ENCODE measurements at regions not wholly inside any gene's neighbourhood (a gene's known extent, or its start where the extent isn't known, plus 50 kb on each side); places are given as distances from the start of the nearest gene placed in this dataset.
"Not testable (repeated sequence)": the region's sequence is repeated elsewhere in the genome, so short reads cannot be mapped to it uniquely, and the experiment has no call there.

DNA sequence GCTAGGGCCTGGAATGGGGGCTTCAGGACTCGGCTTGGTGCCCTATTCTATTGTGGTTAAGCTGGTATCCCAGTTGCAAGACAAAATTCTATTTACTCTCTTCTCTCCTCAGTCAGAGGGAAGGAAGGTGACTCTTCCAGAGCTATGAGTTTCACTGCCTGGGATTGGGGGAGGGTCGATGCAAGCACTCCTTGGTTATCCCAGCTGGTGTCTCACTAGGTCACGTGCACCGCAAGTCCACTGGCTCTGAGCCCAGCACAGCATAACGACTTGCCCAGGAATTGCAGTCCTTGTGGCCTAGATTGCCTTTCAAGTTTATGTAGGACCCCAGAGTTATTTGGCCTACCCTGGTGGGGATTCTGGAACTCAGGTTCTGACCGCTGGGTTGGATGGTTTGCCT is 958.8 kb downstream of the IGSF11 start:
- no peak for DNase-seq (ENCODE audit: low read depth)

DNA sequence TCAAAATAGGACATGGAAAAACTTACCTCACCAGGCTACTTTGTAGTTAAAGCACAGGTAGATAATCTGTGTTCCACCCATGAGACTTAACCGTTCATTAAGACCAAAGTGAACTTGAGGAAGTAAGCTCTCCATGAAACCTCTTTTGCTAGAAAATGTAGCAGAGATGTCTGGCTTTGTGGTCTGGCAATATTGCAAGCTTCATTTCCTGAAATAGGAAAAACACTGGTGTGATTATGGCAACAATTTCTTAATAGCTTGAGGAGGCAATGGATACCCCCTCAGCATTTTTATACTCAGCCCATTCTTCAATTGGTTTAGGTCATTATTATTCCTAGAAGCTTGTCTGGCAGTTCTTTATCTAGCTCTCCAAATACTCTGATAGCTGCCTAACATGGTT is 957.3 kb downstream of the IGSF11 start:
- no peak for DNase-seq (ENCODE audit: low read depth)

DNA sequence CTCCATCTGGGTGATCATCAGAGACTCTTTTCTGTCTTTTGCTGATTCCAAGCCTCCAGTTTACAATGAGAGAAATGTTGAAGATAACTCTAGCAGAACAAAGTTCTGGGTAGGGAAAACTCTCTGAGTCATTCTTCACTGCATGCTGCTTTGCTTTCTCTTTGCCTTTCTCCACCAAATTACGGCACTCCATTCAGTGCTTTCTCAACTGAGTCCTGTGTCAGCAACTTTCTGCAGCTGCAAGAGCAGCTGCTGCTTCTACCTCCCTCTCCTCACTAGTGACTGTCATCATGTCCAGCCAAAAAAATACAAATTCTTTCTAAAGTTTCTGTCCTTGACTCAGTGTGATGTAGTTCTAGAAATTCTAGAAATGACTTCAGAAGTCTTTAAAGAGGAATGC is 953.8 kb downstream of the IGSF11 start:
- DNase-seq (ENCODE audit: low read depth) = no peak

DNA sequence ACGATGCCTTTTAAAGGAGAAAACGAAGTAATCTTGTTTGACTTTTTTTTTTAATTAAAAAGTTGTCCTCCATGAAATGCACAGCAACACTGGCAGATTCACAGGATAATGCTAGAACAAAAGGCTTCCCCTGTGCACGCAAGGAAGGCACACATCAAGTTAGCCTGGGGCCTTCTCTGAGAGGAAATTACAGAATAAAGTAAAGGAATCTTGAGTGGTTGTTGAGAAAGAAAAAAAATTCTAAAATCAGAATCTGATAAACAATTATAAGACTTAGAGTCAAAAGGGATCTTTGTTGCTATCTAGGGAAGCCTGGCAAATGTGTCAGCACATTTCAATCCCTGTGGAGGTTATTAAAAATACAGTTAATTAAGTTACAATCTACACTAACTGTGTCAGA is 946.0 kb downstream of the IGSF11 start:
- DNase-seq (ENCODE audit: low read depth) = no peak

DNA sequence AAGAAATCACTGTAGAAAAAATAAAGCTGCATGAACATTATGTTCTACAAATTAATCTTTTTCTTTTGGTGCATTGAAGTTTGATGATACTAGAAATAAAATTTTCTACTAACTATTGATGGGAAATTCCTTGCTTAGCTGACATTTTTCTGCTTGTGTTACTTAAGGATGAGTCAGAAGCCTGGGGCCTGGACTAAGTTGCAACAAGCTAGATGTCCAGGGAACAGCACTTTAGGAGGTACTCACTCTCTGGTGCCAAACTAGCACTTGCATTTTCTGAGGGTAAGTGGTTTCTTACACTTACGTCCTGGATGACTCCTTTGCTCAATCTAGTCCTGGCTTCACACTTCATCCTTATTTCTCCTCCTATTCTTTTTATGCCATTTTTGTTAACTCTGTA is 945.1 kb downstream of the IGSF11 start:
- no peak for DNase-seq (ENCODE audit: low read depth)

DNA sequence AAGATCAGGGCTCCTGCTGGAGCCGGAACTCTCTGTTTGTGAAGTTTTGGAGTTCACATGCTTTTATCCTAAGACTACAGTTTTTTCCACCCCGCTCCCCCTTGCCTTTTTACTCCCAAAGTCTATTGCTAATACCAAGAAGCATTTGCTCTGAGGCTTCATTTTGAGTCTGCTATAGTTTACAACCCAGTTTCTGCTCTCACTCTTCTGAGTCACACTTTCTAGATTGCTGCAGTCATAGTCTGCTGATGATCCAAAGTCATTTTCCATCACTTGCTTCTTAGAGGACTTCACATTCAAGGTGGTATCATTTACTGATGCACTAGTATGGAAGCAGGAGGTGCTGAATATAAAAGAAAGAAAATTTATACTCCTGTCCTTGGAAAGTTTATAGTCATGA is 937.4 kb downstream of the IGSF11 start:
- no peak for DNase-seq (ENCODE audit: low read depth)

DNA sequence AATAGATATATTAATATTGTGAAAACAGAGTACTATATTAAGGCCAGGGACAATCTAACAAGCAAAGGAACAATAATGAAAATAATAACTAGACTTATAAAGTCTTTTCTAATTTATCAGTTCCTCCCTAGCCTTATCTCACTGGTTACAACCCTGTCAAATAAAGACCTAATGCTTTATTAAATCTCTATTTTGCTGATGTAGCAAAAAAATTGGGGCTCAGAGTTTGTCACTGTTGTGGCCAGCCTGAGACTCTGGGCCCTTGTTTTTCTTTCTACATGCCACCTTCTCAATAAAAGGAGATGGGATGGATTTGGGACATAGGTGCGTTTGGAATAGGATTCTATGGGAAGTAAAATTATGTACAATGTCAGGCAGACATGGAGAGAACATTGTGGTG is 937.0 kb downstream of the IGSF11 start:
- no peak for DNase-seq (ENCODE audit: low read depth)

DNA sequence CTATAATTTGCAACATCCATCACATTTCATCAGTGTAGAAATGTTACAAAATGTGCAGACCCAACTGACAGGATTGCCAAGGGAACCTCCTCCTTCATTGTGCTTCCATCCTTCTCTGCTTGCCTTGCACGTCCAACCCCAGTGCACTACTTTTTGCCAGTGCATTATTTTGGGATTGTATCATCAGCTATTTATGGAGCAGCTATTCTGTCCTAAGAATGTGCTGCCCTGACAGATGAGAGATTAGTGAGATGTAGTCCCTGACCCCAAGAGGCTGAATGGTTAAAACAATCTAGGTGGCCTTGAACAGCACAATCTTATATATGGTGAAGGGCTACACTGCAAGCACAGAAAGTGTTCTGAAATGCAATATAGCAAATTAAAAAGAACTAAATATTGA is 935.8 kb downstream of the IGSF11 start:
- no peak for DNase-seq (ENCODE audit: low read depth)

DNA sequence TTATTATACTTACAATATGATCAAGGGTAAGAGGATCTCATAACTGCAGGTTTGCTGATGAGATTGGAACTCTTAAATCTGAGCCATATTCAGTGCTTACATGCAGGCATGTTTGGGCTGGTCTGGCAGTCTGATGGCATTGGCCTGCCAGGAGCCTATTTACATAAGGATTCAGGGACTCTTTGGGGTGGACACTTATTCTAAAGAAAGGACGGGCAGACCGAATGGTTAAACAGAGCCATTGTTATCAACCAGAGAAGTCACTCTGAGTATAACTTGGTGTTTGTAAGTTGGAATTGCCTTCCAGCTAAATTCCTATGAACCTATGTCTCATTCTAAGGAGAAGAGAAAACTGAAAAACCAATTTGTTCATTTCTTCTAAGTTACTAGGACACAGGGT is 932.8 kb downstream of the IGSF11 start:
- no peak for DNase-seq (ENCODE audit: low read depth)

DNA sequence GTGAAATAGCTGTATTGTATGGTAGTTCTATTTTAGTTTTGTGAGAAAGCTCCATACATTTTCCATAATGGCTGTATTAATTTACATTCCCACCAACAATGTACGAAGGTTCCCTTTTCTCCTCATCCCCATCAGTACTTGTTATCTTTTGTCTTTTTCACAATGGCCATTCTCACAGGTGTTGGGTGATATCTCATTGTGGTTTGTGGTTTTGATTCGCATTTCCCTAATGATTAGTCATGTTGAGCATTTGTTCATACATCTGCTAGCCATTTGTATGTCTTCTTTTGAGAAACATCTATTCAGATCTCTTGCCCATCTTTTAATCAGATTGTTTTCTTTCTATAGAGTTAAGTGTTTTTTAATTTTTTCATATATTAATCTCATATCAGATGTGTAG is 931.9 kb downstream of the IGSF11 start:
- no peak for DNase-seq (ENCODE audit: low read depth)

DNA sequence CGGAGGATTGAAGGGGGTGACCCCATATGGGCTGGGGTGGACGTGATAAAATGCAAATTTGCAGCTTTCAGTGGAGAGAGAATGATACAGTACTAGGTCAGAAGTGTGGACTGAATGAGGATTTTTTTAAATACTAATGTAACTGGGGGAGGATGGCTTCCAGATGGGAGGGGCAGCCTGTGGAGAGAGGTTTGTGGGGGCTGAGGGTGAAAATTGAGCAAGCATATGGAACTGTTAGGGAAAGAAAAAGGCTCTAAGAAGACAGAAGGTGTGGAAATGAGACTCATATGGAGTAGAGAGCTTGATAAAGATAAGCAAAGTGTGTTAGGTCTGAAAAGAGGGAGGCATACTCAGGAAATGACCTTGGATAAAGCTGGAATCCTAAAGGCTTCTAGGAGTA is 926.4 kb downstream of the IGSF11 start:
- DNase-seq (ENCODE audit: low read depth) = no peak

DNA sequence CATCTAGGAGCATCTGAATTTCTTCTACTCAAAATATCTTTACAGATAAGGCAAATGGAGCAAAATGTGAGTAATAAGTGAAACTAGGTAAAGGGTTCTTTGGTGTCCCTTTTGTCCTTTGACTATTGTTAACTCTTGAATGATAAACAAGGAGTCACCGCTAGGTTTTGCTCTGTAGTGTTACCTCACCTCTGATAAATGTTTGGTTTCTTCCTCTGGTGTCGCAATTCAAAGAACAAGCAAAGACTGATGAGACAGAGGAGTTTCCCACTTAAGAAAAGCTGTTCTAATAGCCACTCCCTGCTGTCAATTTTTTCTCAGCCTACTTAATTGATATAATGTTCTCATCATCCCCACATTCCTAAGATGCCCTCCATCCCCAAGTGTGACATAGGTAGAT is 925.9 kb downstream of the IGSF11 start:
- DNase-seq (ENCODE audit: low read depth) = no peak

DNA sequence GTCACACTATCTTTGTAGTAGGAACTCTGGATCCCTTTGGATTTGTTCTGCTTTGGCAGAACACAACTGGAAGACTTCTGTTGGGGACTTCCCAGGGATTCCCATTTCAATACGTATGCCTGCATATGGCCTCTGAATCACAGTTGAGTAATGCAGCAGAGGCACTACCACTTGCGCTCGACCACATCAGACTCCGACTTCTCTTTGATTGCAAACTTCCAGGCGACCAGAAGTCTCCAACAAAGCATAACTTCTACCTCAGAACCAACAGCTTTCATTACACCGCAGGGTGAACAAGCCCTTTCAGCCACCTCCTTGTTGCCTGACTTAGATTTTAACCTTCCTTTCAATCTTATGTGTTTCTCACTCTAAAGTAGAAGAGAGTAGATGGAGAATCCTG is 924.4 kb downstream of the IGSF11 start:
- no peak for DNase-seq (ENCODE audit: low read depth)

DNA sequence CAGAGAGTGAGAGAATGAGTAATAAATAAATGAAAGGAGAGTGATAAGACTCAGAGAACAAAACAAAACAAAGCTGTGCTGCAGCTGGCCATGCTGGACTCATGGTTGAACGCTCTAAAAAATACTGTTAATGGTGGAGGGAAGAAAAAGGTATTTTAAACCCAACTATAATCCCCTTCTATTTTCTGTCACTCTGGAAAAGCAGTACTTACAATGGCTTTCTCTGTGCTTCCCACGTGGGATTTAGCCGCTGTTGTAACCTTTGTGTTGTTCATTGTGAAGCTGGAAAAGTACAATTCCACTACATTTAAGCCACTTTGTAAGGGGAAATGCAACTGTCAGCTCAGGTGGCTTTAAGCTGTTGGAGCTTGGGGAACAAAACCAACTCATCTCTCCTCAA is 917.7 kb downstream of the IGSF11 start:
- DNase-seq (ENCODE audit: low read depth) = no peak

DNA sequence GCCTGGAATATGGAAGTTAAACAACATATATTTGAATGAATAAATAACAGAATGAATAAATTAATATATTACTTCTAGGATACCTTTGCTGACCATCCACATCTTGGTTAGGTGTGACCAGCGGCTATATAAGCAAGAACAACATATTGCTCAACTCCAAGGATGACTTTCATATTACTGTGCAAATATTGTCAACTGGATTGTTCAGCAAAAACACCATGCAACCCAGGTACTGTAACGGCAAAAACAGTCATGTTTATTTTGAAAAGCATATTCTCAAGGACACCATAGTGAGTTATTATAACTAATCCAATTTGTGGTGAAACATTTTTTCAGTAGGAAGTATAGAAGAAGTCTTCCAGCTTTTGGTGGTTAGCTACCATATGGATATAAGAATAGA is 907.9 kb downstream of the IGSF11 start:
- DNase-seq (ENCODE audit: low read depth) = no peak

DNA sequence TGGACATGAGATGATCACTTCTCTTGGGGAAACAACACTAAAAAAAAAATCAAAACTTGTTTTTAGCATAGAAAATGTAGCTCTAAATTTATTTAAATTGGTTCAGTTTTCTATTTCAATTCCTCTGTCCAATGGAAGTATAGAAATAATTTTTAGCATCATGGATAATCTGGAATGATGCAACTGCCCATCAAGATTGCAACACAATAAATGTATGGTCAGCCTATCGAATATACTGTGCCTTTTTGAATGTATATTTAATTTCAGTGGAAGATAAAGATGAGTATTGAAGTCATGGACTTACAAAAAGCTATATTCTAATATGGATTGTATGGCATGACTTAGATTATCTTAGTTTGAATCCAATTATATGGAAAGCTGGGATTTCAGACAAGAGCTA is 906.7 kb downstream of the IGSF11 start:
- DNase-seq (ENCODE audit: low read depth) = no peak

DNA sequence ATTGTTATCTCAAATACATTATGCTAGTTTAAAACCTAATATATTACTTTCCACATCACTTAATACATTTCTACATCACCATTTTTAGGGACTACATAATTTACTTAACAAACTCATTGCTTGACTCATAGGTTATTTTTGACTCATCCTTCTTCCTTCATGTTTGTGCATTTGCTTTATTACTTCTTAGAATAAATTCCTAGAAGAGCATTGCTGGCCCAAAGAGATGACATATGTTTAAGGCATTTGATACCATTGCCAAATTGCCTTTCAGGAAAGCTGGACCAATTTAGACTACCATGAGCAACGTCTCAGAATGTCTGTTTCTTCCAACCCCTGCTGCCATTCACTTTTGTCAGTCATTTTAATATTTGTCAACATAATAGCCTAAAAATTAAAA is 905.8 kb downstream of the IGSF11 start:
- no peak for DNase-seq (ENCODE audit: low read depth)

DNA sequence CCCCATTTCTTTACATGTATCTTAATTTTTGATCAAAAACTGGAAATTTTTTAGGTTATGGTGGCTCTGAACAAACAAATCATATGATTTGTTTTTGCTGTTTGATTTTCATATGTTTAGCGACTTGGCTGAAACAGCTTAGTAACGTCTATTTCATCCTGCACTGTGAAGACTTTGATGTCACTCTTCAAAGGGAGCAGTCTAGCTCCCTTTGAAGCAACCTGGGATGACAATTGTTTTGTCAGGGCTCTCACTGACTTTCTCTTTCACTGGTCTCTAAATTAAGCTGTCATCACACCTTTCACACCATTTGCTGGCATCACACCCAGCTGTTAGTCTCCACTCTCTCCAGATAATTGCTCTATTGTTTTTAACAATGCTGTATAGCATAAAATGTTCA is 896.9 kb downstream of the IGSF11 start:
- no peak for DNase-seq (ENCODE audit: low read depth)

DNA sequence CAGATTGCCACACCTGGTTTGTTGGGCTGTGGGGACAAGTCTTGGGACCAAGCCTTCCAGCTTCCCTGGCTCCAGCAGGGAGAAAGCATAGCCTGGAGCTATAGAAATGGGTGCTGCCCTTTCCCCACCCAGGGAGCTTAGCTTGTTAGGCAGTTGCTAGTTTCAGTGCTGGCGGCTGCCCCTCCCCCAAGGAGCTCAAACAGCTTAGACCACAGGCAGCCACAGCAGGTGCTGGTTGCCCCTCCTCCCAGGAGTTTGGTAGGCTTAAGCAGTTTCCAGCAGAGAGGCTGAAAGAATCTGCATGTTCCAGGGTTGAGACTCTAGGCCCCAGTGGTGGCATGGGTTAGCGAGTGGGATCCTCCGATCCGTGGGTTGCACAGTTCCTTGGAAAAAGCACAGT is 889.7 kb downstream of the IGSF11 start:
- DNase-seq (ENCODE audit: low read depth) = no peak

DNA sequence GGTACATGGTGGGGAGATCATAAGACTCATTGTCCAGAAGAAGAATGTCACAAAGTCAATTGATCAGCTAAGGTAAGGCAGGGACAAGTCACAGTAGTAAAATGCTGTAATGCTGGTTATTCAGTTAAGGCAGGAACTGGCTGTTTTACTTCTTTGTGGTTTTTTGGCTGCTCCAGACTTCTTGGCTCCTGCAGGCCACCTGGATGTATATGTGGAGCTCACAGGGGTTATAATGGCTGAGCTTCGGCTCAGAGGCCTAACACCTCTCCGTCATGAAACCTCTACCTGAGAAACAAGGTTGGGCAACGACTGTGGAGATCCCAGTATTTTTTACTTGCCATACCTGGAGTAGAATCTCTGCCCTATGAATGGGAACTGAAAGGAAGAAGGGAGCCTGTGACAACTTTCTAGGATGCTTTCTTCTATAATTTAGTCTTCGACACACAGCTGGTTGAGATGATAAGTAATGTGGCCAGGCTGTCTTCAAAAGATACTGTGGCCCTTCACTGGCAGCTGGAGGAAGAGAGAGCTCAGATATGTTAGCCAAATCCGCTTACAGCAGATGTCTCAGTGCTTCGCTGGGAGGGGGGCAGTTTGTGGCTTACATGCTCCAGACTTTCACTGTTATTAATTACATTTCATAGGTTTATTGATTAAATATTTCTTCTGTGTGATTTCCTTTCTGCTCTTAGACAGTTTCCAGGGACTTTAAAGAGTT is 887.8 kb downstream of the IGSF11 start:
- no peak for DNase-seq (ENCODE audit: low read depth)

DNA sequence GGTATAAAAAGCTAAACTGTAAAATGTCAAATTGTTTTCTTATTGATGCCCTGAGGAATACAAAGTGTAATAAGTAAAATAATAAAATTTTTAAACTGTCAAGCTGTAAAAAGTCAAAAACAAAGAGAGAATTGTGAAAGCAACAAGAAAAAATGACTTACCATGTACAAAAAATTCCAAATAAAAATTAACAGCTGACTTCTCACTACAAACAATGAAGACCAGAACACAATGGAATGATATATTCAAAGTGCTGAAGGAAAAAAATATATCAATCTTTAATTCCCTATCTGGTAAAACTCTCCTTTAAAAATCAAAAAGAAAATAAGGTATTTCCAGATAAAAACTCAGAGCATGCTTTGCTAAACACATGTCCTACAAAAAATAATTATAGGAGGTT is 883.5 kb downstream of the IGSF11 start:
- no peak for DNase-seq (ENCODE audit: low read depth)

DNA sequence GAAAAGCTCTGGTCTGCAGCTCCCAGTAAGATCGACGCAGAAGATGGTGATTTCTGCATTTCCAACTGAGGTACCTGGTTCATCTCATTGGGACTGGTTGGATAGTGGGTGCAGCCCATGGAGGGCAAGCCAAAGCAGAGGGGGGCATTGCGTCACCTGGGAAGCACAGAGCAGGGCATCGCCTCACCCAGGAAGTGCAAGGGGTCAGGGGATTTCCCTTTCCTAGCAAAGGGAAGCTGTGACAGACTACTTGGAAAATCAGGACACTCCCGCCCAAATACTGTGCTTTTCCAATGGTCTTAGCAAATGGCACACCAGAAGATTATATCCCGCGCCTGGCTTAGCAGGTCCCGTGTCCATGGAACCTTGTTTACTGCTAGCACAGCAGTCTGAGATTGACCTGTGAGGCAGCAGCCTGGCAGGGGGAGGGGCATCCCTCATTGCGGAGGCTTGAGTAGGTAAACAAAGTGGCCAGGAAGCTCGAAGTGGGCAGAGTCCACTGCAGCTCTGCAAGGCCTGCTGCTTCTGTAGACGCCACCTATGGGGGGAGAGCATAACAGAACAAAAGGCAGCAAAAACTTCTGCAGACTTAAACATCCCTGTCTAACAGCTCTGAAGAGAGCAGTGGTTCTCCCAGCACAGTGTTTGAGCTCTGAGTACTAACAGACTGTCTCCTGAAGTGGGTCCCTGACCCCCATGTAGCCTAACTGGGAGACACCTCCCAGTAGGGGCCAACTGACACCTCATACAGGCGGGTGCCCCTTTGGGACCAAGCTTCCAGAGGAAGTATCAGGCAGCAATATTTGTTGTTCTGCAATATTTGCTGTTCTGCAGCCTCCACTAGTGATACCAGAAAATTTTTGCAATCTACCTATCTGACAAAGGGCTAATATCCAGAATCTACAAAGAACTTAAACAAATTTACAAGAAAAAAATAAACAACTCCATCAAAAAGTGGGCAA is 871.7 kb downstream of the IGSF11 start:
- DNase-seq (ENCODE audit: low read depth) = not testable (repeated sequence)

DNA sequence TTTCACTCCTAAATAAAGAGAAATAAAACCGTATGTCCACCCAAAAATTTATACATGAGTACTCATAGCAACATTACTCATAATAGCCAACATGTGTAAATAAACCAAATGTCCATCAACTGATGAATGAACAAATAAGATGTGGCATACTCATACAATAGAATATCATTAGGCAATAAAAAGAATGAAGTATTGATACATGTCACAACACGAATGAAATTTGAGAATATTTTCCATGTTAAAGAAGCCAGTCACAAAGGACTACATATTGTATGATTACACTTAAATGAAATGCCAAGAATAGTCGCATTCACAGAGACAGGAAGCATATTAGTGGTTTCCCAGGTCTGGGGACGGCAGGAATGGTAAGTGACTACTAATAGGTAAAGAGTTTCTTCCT is 869.2 kb downstream of the IGSF11 start:
- no peak for DNase-seq (ENCODE audit: low read depth)

DNA sequence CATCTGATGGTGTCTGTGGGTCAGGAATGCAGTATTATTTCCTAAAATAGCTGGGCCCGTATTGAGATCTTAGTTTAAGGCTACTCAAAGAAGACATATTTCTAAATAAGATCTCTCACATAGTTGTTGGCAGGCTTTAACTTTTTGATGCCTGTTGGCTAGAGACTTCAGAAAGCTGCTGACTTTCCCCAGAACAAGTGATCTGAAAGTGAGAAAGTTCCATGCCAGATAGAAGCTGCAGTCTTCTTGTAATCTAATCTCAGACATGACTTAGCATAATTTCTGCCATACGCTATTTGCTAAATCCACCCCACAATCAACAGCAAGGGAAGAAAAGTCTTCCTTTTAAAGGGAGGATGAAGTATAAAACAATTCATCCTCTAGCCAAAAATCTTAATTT is 867.1 kb downstream of the IGSF11 start:
- DNase-seq (ENCODE audit: low read depth) = no peak

All from activated T-helper 9 cell treated with anti-CD3 and anti-CD28 coated beads, Interleukin-2, amount 50 U/mL, for 16 hours (primary cell).